ENCODE measurements at regions not wholly inside any gene's neighbourhood (a gene's known extent, or its start where the extent isn't known, plus 50 kb on each side); places are given as distances from the start of the nearest gene placed in this dataset.

- TF ChIP-seq EZH2 (IDR thresholded peaks at IDR 0.05; ENCODE audit: insufficient read depth, poor library complexity, severe bottlenecking) (no peak), EZH2phosphoT487 (IDR thresholded peaks at IDR 0.05; ENCODE audit: insufficient read depth, low read depth) (no peak)
Observed at GRCh38 chr17:83187782-83188311, 108.4 kb downstream of the METRNL start.

Measured in GM23248 (cell line).